Esophagus muscularis mucosa (tissue), 4 donors: ENCODE measurements at regions not wholly inside any gene's neighbourhood (a gene's known extent, or its start where the extent isn't known, plus 50 kb on each side); places are given as distances from the start of the nearest gene placed in this dataset.

Experiments used
- DNase-seq: peaks from one replicate; pipeline ENCODE4 v3.0.0-alpha.2; 2017; ENCODE audit errors: extremely low spot score
- H3K27ac ChIP-seq, 4 donors: fragments of 200-600 bp; sonication (generic); replicated peaks in 1 of 4; 1 replicate in 3 of 4; 2 replicates in 1 of 4; pipeline ENCODE4 v1.5.1; 2016 to 2019; ENCODE audit warnings: mild to moderate bottlenecking in 1 of 4
- H3K27me3 ChIP-seq, 4 donors: fragments of 200-600 bp; sonication (generic); one replicate each; pipeline versions ENCODE4 v1.5.1 to v1.6.0; 2016 to 2019
- H3K36me3 ChIP-seq, 4 donors: fragments of 200-600 bp; sonication (generic); one replicate each; pipeline ENCODE4 v1.5.1; 2016 to 2019
- H3K4me1 ChIP-seq, 4 donors: fragments of 200-600 bp; sonication (generic); one replicate each; pipeline ENCODE4 v1.5.1; 2016 to 2019
- H3K4me3 ChIP-seq, 4 donors: fragments of 200-600 bp; sonication (generic); 1 replicate in 2 of 4; 2 replicates in 2 of 4; pipeline ENCODE4 v1.5.1; 2016 to 2019; ENCODE audit warnings: mild to moderate bottlenecking in 4 of 4, moderate library complexity in 1 of 4
- H3K9me3 ChIP-seq, 4 donors: fragments of 200-600 bp; sonication (generic); 1 replicate in 3 of 4; 2 replicates in 1 of 4; pipeline ENCODE4 v1.5.1; 2016 to 2019
- CTCF ChIP-seq, 3 experiments: fragments of 200-600 bp in 2 of 3; fragments of 450-650 bp in 1 of 3; sonication (generic) in 2 of 3; IDR thresholded peaks; one replicate each; pipeline ENCODE4 v1.5.1; 2017 to 2019; ENCODE audit warnings: antibody characterized with exemption in 3 of 3, mild to moderate bottlenecking in 2 of 3, moderate library complexity in 1 of 3
- EP300 ChIP-seq: sonication (generic); formaldehyde crosslinking; IDR thresholded peaks from one replicate; pipeline ENCODE4 v1.6.1; 2017; ENCODE audit warnings: antibody characterized with exemption
- POLR2A ChIP-seq: fragments of 450-650 bp; IDR thresholded peaks from one replicate; pipeline ENCODE4 v1.6.1; 2017; ENCODE audit warnings: antibody characterized with exemption, moderate library complexity, mild to moderate bottlenecking, low read depth
- POLR2AphosphoS5 ChIP-seq, 2 donors: sonication (generic); formaldehyde crosslinking; IDR thresholded peaks; one replicate each; pipeline ENCODE4 v1.6.1; 2017; ENCODE audit warnings: antibody characterized with exemption in 2 of 2
- WGBS: methylation state at CpG from one replicate; pipeline ENCODE4 v1.1.5; 2018; 5-methylcytosine and 5-hydroxymethylcytosine counted together
- intact Hi-C: fragments of 100-400 bp; cut with DNase I; formaldehyde crosslinking; loops from one replicate; pipeline ENCODE4 v1.15.1; 2023

GRCh38 chr15:85932391-85932790 lies 137.7 kb upstream of the KLHL25 start:
- H3K4me3 ChIP-seq, result no peak overlapping the region
- DNase-seq, result no peak
- no peaks in the 10 kb centered on the region for H3K27me3 ChIP-seq
- TF ChIP-seq EP300, result no peak
- no peak for TF ChIP-seq POLR2A
- no peak for TF ChIP-seq POLR2AphosphoS5 (IDR thresholded peaks at IDR 0.05)
- no peak for TF ChIP-seq CTCF (IDR thresholded peaks at IDR 0.05)
- intact Hi-C loops, result no loop called here
- H3K4me1 ChIP-seq, result no peaks in the 10 kb centered on the region
- H3K9me3 ChIP-seq, result no peaks in the 10 kb centered on the region
- no peak overlapping the region for H3K27ac ChIP-seq
- H3K36me3 ChIP-seq, result no peaks in the 10 kb centered on the region
- WGBS, result 67% methylated on average over 1 of the region's 1 CpG

GRCh38 chr15:85934691-85935090 lies 140.0 kb upstream of the KLHL25 start:
- intact Hi-C loops, result no loop called here
- Histone ChIP-seq H3K4me1 (no peaks in the 10 kb centered on the region), H3K9me3 (no peaks in the 10 kb centered on the region), H3K27ac (no peak overlapping the region), H3K36me3 (no peaks in the 10 kb centered on the region), H3K4me3 (no peak overlapping the region), H3K27me3 (no peaks in the 10 kb centered on the region)
- no peak for DNase-seq
- 54% methylated on average over 2 of the region's 2 CpGs for WGBS
- TF ChIP-seq CTCF (IDR thresholded peaks at IDR 0.05) (no peak), EP300 (no peak), POLR2AphosphoS5 (IDR thresholded peaks at IDR 0.05) (no peak), POLR2A (no peak)

- intact Hi-C loops, result no loop called here
- WGBS, result 94% methylated on average over 6 of the region's 6 CpGs
- no peak for TF ChIP-seq POLR2AphosphoS5 (IDR thresholded peaks at IDR 0.05)
- no peak for TF ChIP-seq POLR2A
- TF ChIP-seq CTCF (IDR thresholded peaks at IDR 0.05), result no peak
- TF ChIP-seq EP300, result no peak
- no peak overlapping the region for H3K4me3 ChIP-seq
- no peaks in the 10 kb centered on the region for H3K27me3 ChIP-seq
- no peaks in the 10 kb centered on the region for H3K9me3 ChIP-seq
- no peaks in the 10 kb centered on the region for H3K4me1 ChIP-seq
- DNase-seq, result no peak
- no peaks in the 10 kb centered on the region for H3K36me3 ChIP-seq
- no peak overlapping the region for H3K27ac ChIP-seq
Measured at GRCh38 chr15:85935182-85935581, 140.5 kb upstream of the KLHL25 start.

- TF ChIP-seq CTCF (IDR thresholded peaks at IDR 0.05) (no peak), POLR2AphosphoS5 (IDR thresholded peaks at IDR 0.05) (no peak)
- Histone ChIP-seq H3K36me3 (no peaks in the 10 kb centered on the region), H3K9me3 (no peaks in the 10 kb centered on the region), H3K4me3 (no peak overlapping the region), H3K27me3 (no peaks in the 10 kb centered on the region), H3K4me1 (no peaks in the 10 kb centered on the region), H3K27ac (no peak overlapping the region)
- intact Hi-C loops, result no loop called here
- DNase-seq, result no peak
- WGBS, result 98% methylated on average over 4 of the region's 4 CpGs
Measured at GRCh38 chr15:85937661-85938060, 142.0 kb upstream of the AGBL1 start.

- Histone ChIP-seq H3K4me3 (no peak overlapping the region), H3K9me3 (no peaks in the 10 kb centered on the region), H3K4me1 (no peaks in the 10 kb centered on the region), H3K36me3 (no peaks in the 10 kb centered on the region), H3K27me3 (no peaks in the 10 kb centered on the region), H3K27ac (no peak overlapping the region)
- WGBS, result 76% methylated on average over 2 of the region's 2 CpGs
- intact Hi-C loops, result no loop called here
- TF ChIP-seq POLR2AphosphoS5 (IDR thresholded peaks at IDR 0.05), result no peak
- TF ChIP-seq EP300, result no peak
- no peak for TF ChIP-seq CTCF (IDR thresholded peaks at IDR 0.05)
- TF ChIP-seq POLR2A, result no peak
- DNase-seq, result no peak
Measured at GRCh38 chr15:85941186-85941855, 138.3 kb upstream of the AGBL1 start.
